ENCODE measurements at regions not wholly inside any gene's neighbourhood (a gene's known extent, or its start where the extent isn't known, plus 50 kb on each side); places are given as distances from the start of the nearest gene placed in this dataset.

DNA sequence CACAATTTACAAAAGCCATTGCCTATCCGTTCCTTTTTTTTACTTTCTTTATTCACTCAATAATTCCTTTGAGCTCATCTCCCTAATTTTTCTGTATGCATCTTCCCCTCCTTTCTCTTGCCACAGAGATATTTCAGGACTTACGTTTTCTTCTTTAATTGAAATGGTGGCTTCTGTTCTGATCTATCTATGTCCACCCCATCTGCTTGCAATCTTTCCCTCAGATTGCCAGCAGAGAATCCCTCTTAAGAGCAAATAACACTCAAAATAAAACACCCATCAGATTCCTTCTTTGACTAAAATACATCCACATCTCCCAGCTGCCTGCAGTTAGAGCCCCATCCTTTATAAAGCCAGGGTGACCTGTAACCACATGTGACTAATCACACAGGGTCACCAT is 478.6 kb downstream of the EFNB2 start:
- no peak overlapping the region for H3K9ac ChIP-seq (ENCODE audit: low read depth, low read length)

DNA sequence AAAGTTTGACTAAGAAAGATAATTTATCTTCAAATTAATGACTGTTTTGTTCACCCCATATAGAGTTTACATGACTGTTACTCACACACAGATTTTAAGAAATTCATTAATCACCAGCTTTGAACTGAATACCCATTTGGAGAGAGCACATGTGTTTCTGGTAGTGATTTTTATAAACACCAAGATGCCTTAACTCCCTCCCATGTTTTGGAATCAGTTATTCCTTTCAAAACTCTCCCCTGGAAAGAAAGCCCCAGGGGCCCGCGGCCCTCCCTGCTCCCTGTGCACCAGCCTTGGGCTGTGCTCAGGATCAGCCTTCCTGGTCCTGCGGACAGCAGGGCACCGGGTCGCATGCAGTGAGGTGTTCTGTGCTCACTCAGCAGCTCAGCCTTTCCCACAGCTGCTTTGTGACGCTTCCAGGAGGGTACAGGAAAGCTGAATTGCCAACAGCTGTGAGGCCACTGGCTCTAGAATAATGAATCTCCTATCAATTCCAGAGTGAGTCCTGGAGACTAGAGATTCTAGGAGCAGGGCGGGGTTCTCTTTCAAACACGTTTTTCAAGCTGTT is 483.2 kb downstream of the EFNB2 start:
- H3K9ac ChIP-seq (ENCODE audit: low read depth, low read length) = no peak overlapping the region
- no peaks in the 10 kb centered on the region; the same call in 1 of the 2 replicates for H3K4me1 ChIP-seq (ENCODE audit: insufficient read depth, low read length)
- no peaks in the 10 kb centered on the region for H3K36me3 ChIP-seq (ENCODE audit: insufficient read depth, low read length)
- no peaks in the 10 kb centered on the region for H3K9me3 ChIP-seq (ENCODE audit: control insufficient read depth, insufficient read depth, low read length)

More for the DNA sequence above, 478.6 kb downstream of the EFNB2 start:
- Histone ChIP-seq H3K4me1 (ENCODE audit: insufficient read depth, low read length) (no peaks in the 10 kb centered on the region; the same call in 1 of the 2 replicates), H3K9me3 (ENCODE audit: control insufficient read depth, insufficient read depth, low read length) (no peaks in the 10 kb centered on the region), H3K36me3 (ENCODE audit: insufficient read depth, low read length) (no peaks in the 10 kb centered on the region)

DNA sequence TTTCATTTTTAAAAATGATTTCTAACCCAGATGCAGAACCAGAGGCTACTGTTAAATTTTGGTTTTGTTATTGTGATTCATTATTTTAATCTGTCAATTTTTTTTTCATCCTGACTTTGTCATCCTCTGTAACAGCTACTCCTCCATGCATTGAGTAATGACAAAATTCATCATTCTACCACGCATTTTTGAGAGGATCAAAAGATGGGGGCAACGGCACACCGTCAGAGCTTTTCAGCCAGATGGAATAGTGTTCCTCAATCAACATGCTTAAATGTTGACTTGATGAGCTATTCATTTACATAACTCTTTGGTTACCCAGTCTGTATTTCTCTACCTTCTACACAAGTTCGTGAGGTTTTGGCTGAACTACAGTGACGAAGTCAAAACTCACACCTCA is 486.3 kb downstream of the EFNB2 start:
- no peaks in the 10 kb centered on the region for H3K9me3 ChIP-seq (ENCODE audit: control insufficient read depth, insufficient read depth, low read length)
- no peaks in the 10 kb centered on the region for H3K36me3 ChIP-seq (ENCODE audit: insufficient read depth, low read length)
- no peak overlapping the region for H3K9ac ChIP-seq (ENCODE audit: low read depth, low read length)
- no peaks in the 10 kb centered on the region; the same call in 1 of the 2 replicates for H3K4me1 ChIP-seq (ENCODE audit: insufficient read depth, low read length)

DNA sequence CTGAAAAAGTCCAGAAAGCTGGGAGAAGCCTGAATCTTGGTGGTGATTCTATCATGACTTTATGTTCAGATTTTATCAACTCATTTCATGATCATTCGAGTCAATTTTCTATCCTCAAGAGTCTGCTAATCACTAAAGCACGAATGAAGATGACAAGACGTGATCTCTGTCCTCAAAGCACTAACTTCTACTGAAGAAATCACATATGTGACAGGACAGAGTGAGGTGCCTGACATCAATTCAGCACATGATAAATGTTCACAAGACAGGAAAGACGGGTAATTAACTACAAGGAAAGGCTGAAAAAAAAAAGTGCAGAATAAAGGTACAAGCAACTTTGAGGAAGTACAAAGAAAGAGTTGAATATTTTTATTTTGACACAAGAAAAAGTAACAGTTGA is 487.1 kb downstream of the EFNB2 start:
- Histone ChIP-seq H3K4me1 (ENCODE audit: insufficient read depth, low read length) (no peaks in the 10 kb centered on the region; the same call in 1 of the 2 replicates), H3K9ac (ENCODE audit: low read depth, low read length) (no peak overlapping the region), H3K36me3 (ENCODE audit: insufficient read depth, low read length) (no peaks in the 10 kb centered on the region), H3K9me3 (ENCODE audit: control insufficient read depth, insufficient read depth, low read length) (no peaks in the 10 kb centered on the region)

DNA sequence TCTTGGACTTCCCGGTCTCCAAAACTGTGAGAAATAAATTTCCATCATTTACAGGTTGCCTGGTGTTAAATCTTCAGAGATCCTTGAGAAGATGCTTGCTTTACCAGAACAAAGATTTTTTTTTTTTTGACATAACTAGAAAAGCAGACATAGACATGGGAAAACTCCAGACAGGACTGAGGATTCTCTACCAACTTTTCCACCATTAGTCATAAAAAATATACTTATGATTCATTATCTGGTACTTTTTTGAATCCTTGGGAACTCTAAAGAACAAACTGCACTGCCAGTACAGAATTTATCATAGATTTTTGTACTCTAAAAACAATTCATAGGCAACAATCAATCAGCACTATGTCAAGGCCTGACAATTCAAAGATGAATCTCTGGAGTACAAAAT is 487.6 kb downstream of the EFNB2 start:
- Histone ChIP-seq H3K36me3 (ENCODE audit: insufficient read depth, low read length) (no peaks in the 10 kb centered on the region), H3K4me1 (ENCODE audit: insufficient read depth, low read length) (no peaks in the 10 kb centered on the region; the same call in 1 of the 2 replicates), H3K9ac (ENCODE audit: low read depth, low read length) (no peak overlapping the region), H3K9me3 (ENCODE audit: control insufficient read depth, insufficient read depth, low read length) (no peaks in the 10 kb centered on the region)

DNA sequence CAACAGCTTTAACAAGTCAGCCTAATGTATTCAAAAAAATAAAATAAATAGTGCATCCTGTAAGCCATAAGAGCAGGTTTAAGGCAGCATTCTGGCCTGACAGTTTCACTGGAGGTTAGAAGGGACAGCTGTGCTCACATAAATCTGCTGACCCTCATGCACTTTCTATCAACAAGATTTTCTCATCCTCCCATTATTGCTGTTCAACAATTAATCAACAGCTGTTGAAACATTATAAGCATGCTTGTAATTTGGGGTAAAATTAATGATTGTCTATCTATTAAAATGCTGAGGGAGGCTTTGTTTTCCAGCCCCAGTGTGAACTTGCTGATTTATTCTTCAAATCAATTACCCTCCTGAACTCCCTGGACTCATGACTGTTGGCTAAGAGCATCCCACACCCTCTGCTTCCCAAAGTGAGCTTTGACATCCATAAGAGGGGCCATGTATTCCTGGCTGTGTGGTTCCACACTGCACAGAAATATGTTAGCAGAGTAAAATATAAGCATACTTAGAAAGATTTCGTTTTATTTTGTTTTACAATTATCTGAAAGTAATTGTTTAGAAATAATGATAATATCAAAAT is 492.4 kb downstream of the EFNB2 start:
- no peak overlapping the region for H3K9ac ChIP-seq (ENCODE audit: low read depth, low read length)

DNA sequence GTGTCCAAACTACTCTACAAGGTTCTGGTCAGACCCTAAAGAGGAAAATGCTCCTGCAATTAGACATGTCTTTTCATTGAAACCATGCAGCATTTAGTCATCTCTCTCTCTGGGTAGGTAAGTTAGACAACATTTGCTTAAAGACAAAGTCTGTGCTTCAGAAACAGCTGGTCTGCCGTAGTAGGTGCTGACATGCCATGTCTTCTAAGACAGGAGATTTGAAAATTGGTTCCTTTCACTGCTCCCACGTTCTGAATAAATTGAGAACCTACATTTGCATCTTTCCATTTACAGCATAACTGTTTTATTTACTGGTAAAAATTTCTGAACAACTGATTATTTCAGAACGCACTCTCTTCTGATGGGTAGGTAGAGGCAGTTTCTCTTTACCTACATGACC is 494.0 kb downstream of the EFNB2 start:
- H3K9me3 ChIP-seq (ENCODE audit: control insufficient read depth, insufficient read depth, low read length) = no peaks in the 10 kb centered on the region
- H3K4me1 ChIP-seq (ENCODE audit: insufficient read depth, low read length) = no peaks in the 10 kb centered on the region
- H3K36me3 ChIP-seq (ENCODE audit: insufficient read depth, low read length) = no peaks in the 10 kb centered on the region
- H3K9ac ChIP-seq (ENCODE audit: low read depth, low read length) = no peak overlapping the region

More for the DNA sequence above, 492.4 kb downstream of the EFNB2 start:
- H3K36me3 ChIP-seq (ENCODE audit: insufficient read depth, low read length) = no peaks in the 10 kb centered on the region
- H3K9me3 ChIP-seq (ENCODE audit: control insufficient read depth, insufficient read depth, low read length) = no peaks in the 10 kb centered on the region
- H3K4me1 ChIP-seq (ENCODE audit: insufficient read depth, low read length) = no peaks in the 10 kb centered on the region

DNA sequence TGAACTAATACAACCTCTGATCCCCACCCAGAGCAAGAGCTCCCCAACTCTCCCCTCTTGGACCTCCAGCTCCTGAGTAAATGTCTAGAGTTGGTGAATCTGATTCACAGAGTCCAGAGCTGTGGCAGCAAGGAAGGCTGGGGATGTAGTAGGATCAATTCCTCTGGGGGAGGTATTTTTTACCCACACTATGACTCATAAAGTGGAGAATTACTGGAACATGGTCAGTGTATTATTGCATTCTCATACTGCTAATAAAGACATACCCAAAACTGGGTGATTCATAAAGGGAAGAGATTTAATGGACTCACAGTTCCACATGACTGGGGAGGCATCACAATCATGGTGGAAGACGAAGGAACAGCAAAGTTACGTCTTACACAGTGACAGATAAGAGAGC is 496.7 kb downstream of the EFNB2 start:
- Histone ChIP-seq H3K9me3 (ENCODE audit: control insufficient read depth, insufficient read depth, low read length) (no peaks in the 10 kb centered on the region), H3K9ac (ENCODE audit: low read depth, low read length) (no peak overlapping the region), H3K4me1 (ENCODE audit: insufficient read depth, low read length) (no peaks in the 10 kb centered on the region), H3K36me3 (ENCODE audit: insufficient read depth, low read length) (no peaks in the 10 kb centered on the region)

DNA sequence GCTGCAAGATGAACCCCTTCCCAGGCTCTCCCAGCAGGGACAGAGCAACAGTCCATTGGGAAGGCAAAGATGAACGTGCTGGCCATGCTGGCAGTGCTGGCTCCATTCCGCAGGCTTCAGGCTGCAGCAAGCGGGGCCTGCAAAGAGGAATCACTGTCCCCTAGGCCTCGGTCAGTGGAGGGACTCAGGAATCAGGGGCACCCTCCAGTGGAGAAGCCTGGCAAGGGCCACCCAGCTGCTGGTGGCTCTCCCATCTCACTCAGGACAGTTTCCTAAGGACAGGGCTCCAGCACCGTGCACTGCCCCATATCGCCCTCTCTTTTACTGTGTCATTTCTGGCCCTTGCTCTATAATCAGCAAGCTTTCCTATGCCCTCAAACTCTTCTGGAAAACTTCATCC is 498.6 kb downstream of the EFNB2 start:
- H3K4me1 ChIP-seq (ENCODE audit: insufficient read depth, low read length) = no peaks in the 10 kb centered on the region
- H3K9ac ChIP-seq (ENCODE audit: low read depth, low read length) = no peak overlapping the region
- H3K36me3 ChIP-seq (ENCODE audit: insufficient read depth, low read length) = no peaks in the 10 kb centered on the region
- H3K9me3 ChIP-seq (ENCODE audit: control insufficient read depth, insufficient read depth, low read length) = no peaks in the 10 kb centered on the region

DNA sequence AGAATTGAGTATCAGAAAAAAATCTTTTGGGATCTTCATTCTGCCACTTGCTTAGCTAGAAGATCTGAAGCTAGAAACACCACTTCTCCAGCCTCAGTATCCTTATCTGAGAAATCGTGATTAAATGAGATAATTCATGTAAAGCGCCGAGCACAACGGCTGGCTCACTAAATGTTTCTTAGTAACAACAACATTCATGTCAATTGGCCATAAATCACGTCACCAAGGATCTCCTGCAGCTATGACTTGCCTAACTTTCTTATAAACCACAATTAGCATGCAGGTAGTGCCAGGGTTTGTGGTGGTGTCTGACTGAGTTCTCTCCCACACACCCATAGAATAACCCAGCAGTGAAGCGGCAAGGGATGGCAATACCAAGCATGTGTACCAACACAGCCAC is 501.3 kb downstream of the EFNB2 start:
- no peaks in the 10 kb centered on the region for H3K36me3 ChIP-seq (ENCODE audit: insufficient read depth, low read length)
- H3K9ac ChIP-seq (ENCODE audit: low read depth, low read length) = no peak overlapping the region
- H3K9me3 ChIP-seq (ENCODE audit: control insufficient read depth, insufficient read depth, low read length) = no peaks in the 10 kb centered on the region
- no peaks in the 10 kb centered on the region for H3K4me1 ChIP-seq (ENCODE audit: insufficient read depth, low read length)

DNA sequence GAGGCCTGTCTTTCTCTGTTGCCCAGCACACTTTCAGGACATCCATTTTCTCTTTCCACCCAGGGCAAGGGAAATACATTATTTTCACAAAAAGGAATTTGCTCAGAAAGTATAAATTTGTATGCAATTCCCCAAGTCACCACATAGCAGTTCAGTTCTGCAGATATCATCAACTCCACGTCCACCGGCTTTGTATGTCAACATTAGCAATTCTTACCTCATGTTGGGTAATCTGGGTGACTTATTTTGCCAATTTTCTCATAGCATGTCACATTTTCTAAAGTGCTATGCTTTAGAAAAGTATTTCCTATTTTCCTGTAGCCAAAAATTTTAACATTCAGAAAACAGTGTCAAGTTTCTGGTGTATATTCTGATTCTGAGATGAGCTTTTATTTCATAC is 501.8 kb downstream of the EFNB2 start:
- Histone ChIP-seq H3K36me3 (ENCODE audit: insufficient read depth, low read length) (no peaks in the 10 kb centered on the region), H3K4me1 (ENCODE audit: insufficient read depth, low read length) (no peaks in the 10 kb centered on the region), H3K9ac (ENCODE audit: low read depth, low read length) (no peak overlapping the region), H3K9me3 (ENCODE audit: control insufficient read depth, insufficient read depth, low read length) (no peaks in the 10 kb centered on the region)

DNA sequence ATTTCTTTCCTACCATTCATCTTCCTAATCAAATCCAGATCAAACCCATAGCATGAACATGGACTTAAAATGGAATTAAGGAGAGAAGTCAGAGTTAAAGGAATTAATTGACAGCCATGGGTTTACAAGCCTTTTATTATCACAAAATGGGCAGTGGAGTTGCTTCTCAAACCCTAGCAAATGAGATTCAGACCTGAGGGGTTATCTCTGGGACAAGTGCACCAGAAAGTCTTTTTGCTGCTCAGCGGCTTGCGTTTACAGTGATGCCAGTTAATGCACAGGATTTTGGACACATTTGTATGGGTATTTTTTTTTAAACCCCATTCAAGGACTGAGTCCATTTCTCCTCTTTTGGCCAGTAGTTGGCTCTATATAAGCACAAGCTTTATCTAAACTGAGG is 503.0 kb downstream of the EFNB2 start:
- Histone ChIP-seq H3K36me3 (ENCODE audit: insufficient read depth, low read length) (no peaks in the 10 kb centered on the region), H3K9ac (ENCODE audit: low read depth, low read length) (no peak overlapping the region), H3K4me1 (ENCODE audit: insufficient read depth, low read length) (no peaks in the 10 kb centered on the region), H3K9me3 (ENCODE audit: control insufficient read depth, insufficient read depth, low read length) (no peaks in the 10 kb centered on the region)

DNA sequence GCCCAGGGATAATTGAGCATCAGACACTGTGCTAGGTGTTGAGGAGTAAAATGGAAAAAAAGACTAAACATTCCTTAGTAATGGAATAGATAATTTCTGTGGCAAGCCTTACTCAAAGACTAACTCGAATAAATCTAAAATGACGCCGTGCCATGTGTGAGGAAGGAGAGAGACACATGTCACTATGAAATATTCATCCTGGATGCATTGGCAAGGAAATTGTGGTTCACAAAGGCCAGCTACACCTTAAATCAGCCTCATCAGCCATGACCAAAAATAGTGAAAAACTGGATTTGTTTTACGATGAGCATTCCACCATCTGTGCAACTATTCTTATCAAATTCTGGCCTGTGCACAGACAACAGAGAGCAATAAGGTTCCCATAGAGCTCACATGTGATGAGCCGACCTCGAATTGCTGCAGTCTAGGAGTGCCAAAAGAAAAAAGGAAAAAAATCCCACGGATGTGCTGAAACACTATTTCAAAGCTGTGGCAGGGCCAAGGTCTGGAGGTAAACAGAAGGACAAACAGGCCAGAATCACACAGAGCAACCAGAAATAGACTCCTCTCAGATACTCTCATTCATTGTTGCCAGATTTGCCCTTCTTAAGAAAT is 505.7 kb downstream of the EFNB2 start:
- Histone ChIP-seq H3K36me3 (ENCODE audit: insufficient read depth, low read length) (no peaks in the 10 kb centered on the region), H3K9me3 (ENCODE audit: control insufficient read depth, insufficient read depth, low read length) (no peaks in the 10 kb centered on the region), H3K9ac (ENCODE audit: low read depth, low read length) (no peak overlapping the region), H3K4me1 (ENCODE audit: insufficient read depth, low read length) (no peaks in the 10 kb centered on the region)

DNA sequence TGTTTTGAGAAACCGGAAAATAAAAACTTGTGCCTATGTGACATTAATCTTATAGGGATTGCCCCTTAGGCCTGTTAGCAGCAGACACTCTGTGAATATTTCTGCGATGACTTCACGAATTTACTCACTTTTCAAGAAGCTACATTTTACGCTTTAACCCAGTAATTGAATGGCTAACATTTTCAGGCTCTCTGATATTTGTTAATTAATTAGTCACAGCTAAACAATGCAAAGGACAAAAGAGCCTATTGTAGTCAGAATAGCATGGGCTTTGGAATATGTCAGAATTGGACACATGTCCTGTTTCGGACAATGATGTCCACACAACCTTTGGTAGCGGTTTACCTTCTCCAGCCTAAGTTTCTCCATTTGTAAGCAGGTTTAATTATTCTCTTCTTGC is 506.6 kb downstream of the EFNB2 start:
- Histone ChIP-seq H3K9ac (ENCODE audit: low read depth, low read length) (no peak overlapping the region), H3K36me3 (ENCODE audit: insufficient read depth, low read length) (no peaks in the 10 kb centered on the region), H3K9me3 (ENCODE audit: control insufficient read depth, insufficient read depth, low read length) (no peaks in the 10 kb centered on the region), H3K4me1 (ENCODE audit: insufficient read depth, low read length) (no peaks in the 10 kb centered on the region)

DNA sequence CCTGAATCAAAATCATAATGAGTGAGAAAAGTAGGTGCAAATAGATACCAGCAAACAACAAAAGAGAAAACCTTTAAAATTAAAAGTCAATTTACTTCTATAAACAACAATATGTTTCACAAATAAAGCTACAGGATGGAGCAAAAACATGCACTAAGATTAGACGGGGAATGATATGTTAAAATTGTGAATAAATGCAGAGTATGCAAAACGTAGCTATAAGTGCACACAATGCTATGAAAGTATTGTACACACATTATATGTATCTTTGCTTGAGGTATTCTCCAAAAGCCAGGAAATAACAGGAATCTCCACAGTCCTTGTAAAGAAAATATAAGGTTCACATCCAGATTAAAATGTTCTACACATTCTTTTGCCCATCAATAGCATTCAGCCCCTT is 523.9 kb downstream of the EFNB2 start:
- no peaks in the 10 kb centered on the region for H3K9me3 ChIP-seq (ENCODE audit: control insufficient read depth, insufficient read depth, low read length)
- no peak overlapping the region for H3K9ac ChIP-seq (ENCODE audit: low read depth, low read length)
- no peaks in the 10 kb centered on the region for H3K36me3 ChIP-seq (ENCODE audit: insufficient read depth, low read length)
- H3K4me1 ChIP-seq (ENCODE audit: insufficient read depth, low read length) = no peaks in the 10 kb centered on the region
